ENCODE measurements at regions not wholly inside any gene's neighbourhood (a gene's known extent, or its start where the extent isn't known, plus 50 kb on each side); places are given as distances from the start of the nearest gene placed in this dataset.

- DNase-seq (ENCODE audit: low spot score) = no peak
Measured at GRCh38 chr18:46411867-46412690, 244.9 kb downstream of the LOXHD1 start.

- no peak for DNase-seq (ENCODE audit: low spot score)
Measured at GRCh38 chr18:46412916-46413315, 244.1 kb downstream of the LOXHD1 start.

- DNase-seq (ENCODE audit: low spot score) = no peak
Measured at GRCh38 chr18:46413684-46414083, 243.3 kb downstream of the LOXHD1 start.

GRCh38 chr18:46414863-46415262, 242.2 kb downstream of the LOXHD1 start:
- DNase-seq (ENCODE audit: low spot score) = no peak

GRCh38 chr18:46415532-46416252, 241.3 kb downstream of the LOXHD1 start:
- DNase-seq (ENCODE audit: low spot score) = no peak

GRCh38 chr18:46416706-46417638, 240.0 kb downstream of the LOXHD1 start:
- DNase-seq (ENCODE audit: low spot score) = no peak

- DNase-seq (ENCODE audit: low spot score) = no peak
Measured at GRCh38 chr18:46418663-46419260, 238.3 kb downstream of the LOXHD1 start.

GRCh38 chr18:46419391-46420141, 237.5 kb downstream of the LOXHD1 start:
- DNase-seq (ENCODE audit: low spot score) = no peak

- no peak for DNase-seq (ENCODE audit: low spot score)
Measured at GRCh38 chr18:46421973-46422551, 235.0 kb downstream of the LOXHD1 start.

- DNase-seq (ENCODE audit: low spot score) = no peak
Measured at GRCh38 chr18:46422552-46423055, 234.4 kb downstream of the LOXHD1 start.

- no peak for DNase-seq (ENCODE audit: low spot score)
Measured at GRCh38 chr18:46423226-46423805, 233.7 kb downstream of the LOXHD1 start.

- no peak for DNase-seq (ENCODE audit: low spot score)
Measured at GRCh38 chr18:46424898-46425297, 232.1 kb downstream of the LOXHD1 start.

- no peak for DNase-seq (ENCODE audit: low spot score)
Measured at GRCh38 chr18:46425511-46425910, 231.5 kb downstream of the LOXHD1 start.

- DNase-seq (ENCODE audit: low spot score) = no peak
Measured at GRCh38 chr18:46426021-46426678, 230.9 kb downstream of the LOXHD1 start.

GRCh38 chr18:46426679-46427047, 230.4 kb downstream of the LOXHD1 start:
- no peak for DNase-seq (ENCODE audit: low spot score)
